NT2/D1 (cell line): ENCODE measurements at regions not wholly inside any gene's neighbourhood (a gene's known extent, or its start where the extent isn't known, plus 50 kb on each side); places are given as distances from the start of the nearest gene placed in this dataset.

ENCODE experiments used
- SUZ12 ChIP-seq: IDR thresholded peaks from 2 replicates; pipeline ENCODE4 v1.6.1; 2011; ENCODE audit not compliant: insufficient read length, insufficient read depth; ENCODE audit errors: extremely low read depth
- YY1 ChIP-seq: IDR thresholded peaks from 2 replicates; pipeline ENCODE4 v1.6.1; 2011; ENCODE audit not compliant: insufficient read length, insufficient read depth

- TF ChIP-seq SUZ12 (no peak), YY1 (no peak)
These were observed 729.1 kb downstream of the NTRK3 start for GRCh38 chr15:87527416-87527815.
